AG04449 (cell line): ENCODE measurements at regions not wholly inside any gene's neighbourhood (a gene's known extent, or its start where the extent isn't known, plus 50 kb on each side); places are given as distances from the start of the nearest gene placed in this dataset.

Source experiments
- CTCF ChIA-PET: fragments of 350-600 bp; formaldehyde crosslinking; extraction: SDS; loops from one replicate; lab custom pipeline; 2021; ENCODE audit warnings: antibody characterized with exemption; lab: Yijun Ruan, JAX
- POLR2A ChIA-PET: fragments of 400-600, 350-600 bp; formaldehyde crosslinking; extraction: SDS; loops from one replicate; lab custom pipeline; 2020; ENCODE audit warnings: antibody characterized with exemption, inconsistent platforms; lab: Yijun Ruan, JAX
- DNase-seq: peaks from one replicate; pipeline ENCODE4 v3.0.0-alpha.2; 2010; ENCODE audit warnings: low read depth, low spot score
- H3K4me3 ChIP-seq: 2 replicates; pipeline ENCODE4 v1.5.1; 2011; ENCODE audit warnings: low read depth, mild to moderate bottlenecking, control low read depth, low read length
- CTCF ChIP-seq: IDR thresholded peaks from one replicate; pipeline ENCODE4 v1.5.1; 2011; ENCODE audit warnings: mild to moderate bottlenecking, moderate library complexity, low read length, control low read depth, inconsistent platforms; ENCODE audit not compliant: insufficient read depth; ENCODE audit errors: missing control alignments

GRCh38 chr4:187424636-187425035 lies 570.9 kb upstream of the ZFP42 start:
- ChIA-PET POLR2A (no interaction called here), CTCF (no interaction called here)
- DNase-seq: no peak
- no peak overlapping the region for H3K4me3 ChIP-seq
- no peak for TF ChIP-seq CTCF

GRCh38 chr4:187426511-187426910 lies 569.1 kb upstream of the ZFP42 start:
- TF ChIP-seq CTCF: no peak

GRCh38 chr4:187432310-187432709 lies 563.3 kb upstream of the ZFP42 start:
- no peak for DNase-seq
- ChIA-PET CTCF (no interaction called here), POLR2A (no interaction called here)
- no peak overlapping the region for H3K4me3 ChIP-seq
- TF ChIP-seq CTCF: no peak

More at GRCh38 chr4:187426511-187426910, 569.1 kb upstream of the ZFP42 start:
- H3K4me3 ChIP-seq: no peak overlapping the region
- CTCF ChIA-PET: no interaction called here
- POLR2A ChIA-PET: no interaction called here
- no peak for DNase-seq

GRCh38 chr4:187433141-187433540 lies 562.4 kb upstream of the ZFP42 start:
- no peak for TF ChIP-seq CTCF
- no peak overlapping the region for H3K4me3 ChIP-seq
- POLR2A ChIA-PET: no interaction called here
- DNase-seq: no peak
- CTCF ChIA-PET: no interaction called here

GRCh38 chr4:187436251-187436650 lies 559.3 kb upstream of the ZFP42 start:
- ChIA-PET CTCF (no interaction called here), POLR2A (no interaction called here)
- DNase-seq: no peak
- no peak for TF ChIP-seq CTCF
- H3K4me3 ChIP-seq: no peak overlapping the region

- CTCF ChIA-PET: no interaction called here
- no peak for TF ChIP-seq CTCF
- no peak overlapping the region for H3K4me3 ChIP-seq
- DNase-seq: no peak
- POLR2A ChIA-PET: no interaction called here
Measured at GRCh38 chr4:187444061-187444460, 551.5 kb upstream of the ZFP42 start.
